ENCODE measurements at regions not wholly inside any gene's neighbourhood (a gene's known extent, or its start where the extent isn't known, plus 50 kb on each side); places are given as distances from the start of the nearest gene placed in this dataset.
"Not testable (repeated sequence)": the region's sequence is repeated elsewhere in the genome, so short reads cannot be mapped to it uniquely, and the experiment has no call there.

DNA sequence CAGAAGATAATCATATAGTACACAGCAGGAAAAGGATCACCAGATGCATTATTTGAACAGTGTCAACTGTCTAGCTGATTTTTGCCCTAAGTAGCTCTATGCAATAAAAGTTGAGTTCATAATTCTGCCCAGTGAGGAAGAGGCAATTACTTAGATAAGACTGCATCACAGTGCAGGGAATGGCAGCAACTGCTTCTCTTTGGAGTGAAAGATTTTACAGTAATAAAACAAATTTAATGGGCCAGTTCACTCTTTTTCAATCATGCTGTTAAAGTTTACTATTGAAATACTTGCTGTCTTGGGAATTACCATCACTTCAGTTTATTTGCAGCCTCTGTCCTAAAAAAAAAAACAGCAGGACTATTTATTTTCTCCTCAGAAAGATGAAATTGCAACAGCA lies 907.9 kb downstream of the ANKRD7 start:
- DNase-seq, result no peak

DNA sequence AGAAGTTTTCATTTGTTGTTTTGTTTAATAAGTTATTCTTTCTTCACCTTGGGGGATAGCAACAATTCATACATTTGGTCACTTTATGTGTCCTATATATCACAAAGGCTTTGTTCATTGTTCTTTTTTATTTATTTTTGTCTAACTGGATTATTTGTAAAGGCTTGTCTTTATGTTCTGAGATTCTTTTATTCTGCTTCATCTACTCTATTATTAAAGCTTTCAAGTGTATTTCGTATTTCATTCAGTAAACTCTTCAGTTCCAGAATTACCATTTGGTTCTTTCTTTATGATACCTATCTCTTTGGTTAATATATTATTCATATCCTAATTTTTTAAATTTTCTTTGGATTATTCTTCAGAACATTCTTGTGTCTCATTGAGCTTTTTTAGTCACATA lies 942.9 kb downstream of the ANKRD7 start:
- DNase-seq, result no peak

DNA sequence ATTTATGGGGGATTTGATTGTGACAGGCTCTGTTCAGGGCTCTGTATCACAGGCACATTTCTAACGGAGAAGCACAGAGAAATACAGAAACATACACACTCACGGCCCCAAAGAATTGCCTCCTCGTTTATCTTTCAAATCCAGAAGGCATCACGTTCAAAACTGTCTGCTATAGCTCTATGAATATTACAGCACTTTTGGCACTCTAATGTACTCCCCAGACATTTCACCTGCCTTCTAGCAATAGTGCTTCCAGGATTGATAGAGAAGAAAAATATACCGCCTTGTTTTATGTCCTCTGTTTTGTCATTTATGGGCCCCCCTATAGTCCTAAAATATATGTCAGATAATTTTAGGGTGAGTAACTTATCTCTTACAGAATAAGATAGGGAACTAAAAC lies 947.5 kb downstream of the ANKRD7 start:
- no peak for DNase-seq

DNA sequence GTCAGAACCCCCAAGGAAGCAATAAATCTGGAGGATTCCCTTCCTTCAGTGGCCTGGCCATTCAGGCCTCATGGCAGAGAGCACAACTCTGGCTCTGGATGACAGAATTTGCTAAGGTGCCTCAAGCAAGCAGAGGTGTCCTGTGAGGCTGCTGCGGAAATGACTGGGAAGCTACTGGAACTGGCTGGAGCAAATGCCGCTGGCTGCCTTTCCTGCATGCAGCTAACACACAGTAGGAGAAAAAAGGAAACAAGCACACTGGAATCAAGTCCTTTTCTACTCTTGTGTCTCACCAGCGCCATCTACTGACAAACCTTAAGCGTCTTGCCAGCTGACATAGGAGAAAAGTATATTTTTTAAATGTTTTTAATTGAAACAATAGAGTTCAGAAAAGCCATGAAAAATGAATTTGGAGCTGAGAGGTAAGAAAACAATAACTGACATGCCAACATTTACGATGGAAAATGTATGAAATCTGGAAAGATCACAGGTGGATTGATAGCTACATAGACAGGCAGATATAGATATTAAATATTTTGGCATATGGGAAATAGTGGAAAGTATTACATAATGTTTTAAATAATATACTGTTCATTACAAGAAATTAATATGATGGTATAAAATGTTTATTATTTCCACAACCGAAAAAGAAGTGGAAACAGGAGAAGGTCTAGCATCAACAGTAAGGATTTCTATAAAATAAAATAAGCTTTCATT lies 951.6 kb downstream of the ANKRD7 start:
- peak; percentile 72 to 85 (median 74) for DNase-seq

DNA sequence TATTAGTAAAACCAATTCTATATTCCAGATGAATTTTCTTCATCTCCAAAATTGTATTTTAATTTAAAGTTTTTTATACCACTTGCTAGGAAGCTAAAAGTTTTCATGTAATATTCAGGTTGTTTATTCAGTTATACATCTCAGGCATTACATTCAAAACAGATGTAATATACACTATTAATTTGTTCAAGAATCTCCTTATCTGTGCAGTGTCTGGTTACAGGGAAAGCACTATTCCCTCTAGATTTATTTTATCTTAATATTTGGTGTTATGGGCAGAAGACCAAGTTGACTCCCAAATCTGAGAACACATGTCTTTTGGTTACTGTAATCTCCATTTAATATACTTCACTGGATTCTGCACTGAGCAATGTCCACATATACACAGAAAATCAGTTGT lies 953.4 kb downstream of the ANKRD7 start:
- DNase-seq, result no peak

DNA sequence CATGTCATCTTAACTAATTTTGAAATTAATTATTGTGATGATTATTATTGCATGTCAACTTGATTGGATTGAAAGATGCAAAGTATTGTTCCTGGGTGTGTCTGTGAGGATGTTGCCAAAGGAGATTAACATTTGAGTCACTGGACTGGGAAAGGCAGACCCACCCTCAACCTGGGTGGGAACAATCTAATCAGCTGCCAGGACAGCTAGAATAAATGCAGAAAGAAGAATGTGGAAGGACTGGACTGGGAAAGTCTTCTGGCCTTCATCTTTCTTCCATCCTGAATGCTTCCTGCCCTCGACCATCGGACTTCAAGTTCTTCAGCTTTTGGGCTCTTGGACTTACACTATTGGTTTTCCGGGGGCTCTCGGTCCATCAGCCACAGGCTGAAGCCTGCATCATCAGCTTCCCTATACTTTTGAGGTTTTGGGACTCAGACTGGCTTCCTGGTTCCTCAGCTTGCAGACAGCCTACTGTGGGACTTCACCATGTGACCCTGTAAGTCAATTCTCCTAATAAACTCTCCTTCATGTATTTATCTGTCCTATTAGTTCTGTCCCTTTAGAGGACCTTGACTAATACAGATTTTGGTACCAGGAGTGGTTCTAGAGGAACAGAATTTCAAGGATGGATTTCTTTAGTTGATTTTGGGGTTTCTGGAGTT lies 959.8 kb downstream of the ANKRD7 start:
- DNase-seq, result no peak

DNA sequence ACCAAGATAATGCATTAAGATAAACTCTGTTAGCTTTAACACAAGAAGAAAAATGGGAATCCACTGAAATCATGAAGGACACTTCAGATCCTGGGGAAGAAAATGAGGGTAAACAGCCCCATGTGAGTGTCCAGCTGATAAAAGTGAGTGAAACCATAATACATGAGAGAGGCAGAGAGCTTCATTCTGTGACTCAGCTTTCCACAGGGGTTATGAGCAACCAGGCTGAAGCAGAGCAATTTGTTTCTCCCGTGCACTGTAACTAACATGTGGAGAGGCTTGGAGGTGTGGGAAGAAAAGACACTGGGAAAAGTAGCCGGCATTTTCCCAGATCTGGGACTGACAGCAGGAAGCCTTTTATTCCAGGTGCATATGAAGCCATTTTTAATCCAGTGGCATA lies 971.7 kb downstream of the ANKRD7 start:
- no peak for DNase-seq

DNA sequence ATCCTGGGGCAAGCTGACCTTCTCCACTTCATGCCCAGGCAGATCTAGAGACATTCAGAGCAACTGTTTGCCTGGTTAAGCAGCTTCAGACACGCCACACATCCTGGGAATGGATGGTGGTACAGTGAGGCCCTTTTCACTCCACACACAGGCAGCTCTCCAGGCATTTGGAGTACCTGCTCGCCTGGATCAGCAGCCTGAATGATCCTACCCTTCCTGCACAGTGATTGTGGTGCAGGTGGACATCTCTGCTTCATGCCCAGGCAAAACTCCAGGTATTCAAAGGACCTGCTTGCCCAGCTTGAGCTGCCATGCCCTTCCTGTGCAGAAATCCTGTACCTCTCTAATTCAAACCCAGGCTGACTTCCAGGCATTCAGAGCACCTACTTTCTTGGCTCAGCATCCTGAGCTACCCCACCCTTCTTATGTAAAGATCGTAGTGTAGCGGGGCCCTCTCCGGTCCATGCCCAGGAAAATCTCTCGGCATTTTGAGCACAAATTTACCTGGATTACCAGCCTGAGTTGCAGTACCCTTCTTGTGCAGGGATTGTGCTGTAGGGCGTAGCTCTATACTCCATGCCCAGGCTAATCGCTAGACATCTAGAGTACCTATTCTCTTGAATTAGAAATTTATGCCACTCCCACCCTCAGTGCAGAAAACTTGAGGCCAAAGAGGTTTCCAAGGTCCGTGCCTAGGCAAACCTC lies 972.8 kb downstream of the ANKRD7 start:
- no peak for DNase-seq

DNA sequence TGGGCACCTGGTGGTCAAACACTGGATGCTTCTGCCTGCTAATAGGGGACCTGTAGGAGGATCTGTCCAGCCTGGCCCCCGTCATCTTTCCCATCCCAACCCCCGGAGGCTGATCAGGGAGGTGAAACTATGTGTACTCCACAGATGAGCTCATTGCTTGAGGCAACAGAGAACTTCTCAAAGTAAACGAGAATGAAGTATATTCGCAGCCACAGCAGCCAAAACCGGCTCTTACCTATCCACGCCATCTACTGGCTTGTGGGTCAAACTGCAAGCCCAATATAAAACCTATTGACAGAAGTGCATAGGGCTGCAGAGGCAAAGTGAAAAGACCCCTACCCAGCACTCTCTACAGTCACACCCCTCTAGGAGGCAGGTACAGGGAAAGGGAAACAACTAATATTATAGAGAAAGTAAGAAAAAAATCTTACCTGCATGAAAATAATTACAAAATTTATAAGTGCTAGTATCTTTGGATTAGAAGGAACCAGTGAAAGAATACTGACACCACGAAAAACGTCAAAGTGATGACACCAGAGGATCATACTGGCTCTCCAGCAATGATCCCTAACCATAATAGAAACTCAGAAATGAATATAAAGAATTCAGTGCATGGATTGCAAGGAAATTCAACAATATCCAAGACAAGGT lies 973.5 kb downstream of the ANKRD7 start:
- peak; percentile 33 to 69 (median 64) for DNase-seq

DNA sequence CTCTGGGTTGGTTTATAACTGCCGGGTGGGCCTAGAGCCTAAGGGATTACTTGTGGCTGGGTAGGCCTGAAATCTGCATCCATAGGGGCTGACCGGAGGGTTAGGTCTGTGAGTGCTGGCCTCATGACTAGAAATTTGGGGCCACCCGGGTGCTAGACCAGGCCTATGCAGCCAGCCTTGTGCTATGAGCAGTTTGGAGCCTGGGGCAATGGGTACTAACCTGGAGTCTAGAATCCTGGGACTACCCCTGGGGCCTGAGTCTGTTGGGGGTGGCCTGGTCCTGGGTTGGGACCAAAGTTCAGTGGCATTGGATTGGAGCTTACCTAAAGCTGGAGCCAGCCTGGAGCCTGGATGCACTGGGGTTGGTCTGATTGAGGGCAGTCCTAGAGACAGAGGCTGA lies 995.2 kb downstream of the ANKRD7 start:
- no peak for DNase-seq

DNA sequence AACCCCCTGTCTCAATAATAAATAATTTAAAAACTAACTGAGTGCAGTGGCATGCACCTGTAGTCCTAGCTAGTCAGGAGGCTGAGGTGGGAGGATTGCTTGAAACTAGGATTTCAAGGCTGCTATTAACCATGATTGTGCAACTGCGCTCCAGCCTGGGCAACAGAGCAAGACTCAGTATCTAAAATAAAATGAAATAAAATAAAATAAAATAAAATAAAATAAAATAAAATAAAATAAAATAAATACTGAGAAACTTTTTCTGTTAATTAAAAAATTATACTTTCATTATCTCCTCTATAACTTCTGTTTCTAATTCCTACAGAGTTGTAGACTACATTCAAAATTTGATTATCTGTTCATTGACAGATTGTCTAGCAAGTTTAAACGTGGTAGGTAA lies 999.4 kb downstream of the ANKRD7 start:
- DNase-seq, result no peak

DNA sequence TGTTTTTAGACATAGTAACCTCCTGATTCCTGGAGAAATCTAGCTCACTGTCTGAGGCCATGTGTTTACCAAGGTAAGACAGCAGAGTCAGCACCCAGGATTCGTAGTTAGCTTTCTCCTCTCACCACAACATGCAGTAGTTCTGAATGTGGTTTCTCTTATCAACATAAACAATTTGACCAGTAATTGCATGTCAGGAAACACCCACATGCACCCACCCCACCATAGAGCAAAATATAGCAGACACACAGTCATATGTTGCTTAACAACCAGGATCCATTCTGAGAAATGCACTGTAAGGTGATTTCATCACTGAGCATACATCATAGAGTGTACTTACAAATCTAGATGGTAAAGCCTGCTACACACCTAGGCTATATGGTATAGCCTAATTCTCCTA lies 1004.0 kb downstream of the ANKRD7 start:
- DNase-seq, result peak in 1 of 4 experiments; percentile 1

DNA sequence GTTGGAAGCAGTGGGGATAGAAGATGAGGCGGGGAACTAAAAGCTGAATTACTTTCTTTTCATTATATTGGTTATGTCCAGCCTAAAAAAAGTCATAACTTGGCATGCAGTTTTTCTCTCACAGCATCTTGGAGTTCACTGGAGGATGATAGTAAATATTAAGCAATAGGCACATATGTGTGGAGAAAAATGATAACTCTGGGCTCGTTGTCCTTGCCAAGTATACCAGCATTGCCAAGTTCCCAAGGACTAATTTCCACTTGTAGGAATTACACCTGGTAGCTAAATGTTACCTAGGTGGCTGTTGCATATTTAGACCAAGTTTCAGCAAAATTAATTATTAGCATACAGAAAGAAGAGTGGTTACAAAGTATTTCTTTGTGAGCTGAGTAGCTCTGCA lies 1007.6 kb downstream of the ANKRD7 start:
- no peak for DNase-seq

DNA sequence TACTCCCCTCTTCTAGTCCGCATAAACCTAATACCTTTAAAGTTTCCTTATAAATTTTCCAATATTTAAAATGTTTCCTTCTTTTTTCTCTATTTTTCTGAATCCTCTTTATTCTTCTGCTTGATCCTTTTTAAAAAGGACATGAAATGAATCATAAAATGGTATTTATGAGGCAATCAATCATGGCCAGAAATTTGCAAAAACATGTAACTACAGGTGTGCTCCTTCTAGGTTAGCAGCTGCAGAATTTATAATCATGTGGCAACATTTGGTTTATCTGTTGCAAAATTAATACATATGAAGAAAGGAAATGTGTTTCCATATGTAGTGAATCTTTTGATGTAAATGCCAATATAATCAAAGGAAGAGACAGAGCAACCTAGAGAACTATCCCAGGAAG lies 1008.5 kb downstream of the ANKRD7 start:
- DNase-seq, result no peak

DNA sequence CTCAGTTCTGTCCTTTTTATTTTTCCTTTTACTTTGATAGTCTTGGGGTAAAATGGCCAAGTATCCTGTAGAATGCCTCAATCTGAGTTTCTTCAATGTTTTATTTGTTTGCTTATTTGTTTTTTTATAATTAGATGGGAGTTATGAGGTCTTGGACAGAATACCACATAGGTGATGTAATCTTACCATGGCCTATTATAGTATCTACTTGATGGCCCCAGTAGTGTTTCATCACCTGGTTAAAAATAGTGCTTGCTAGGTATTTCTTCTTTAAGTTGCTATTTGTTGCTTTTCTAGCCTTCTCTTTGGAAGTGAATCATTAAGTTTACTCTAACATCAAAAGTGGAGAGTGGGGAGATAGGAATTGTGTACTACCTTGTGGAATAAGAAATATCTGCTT lies 1020.0 kb upstream of the KCND2 start:
- no peak for DNase-seq

DNA sequence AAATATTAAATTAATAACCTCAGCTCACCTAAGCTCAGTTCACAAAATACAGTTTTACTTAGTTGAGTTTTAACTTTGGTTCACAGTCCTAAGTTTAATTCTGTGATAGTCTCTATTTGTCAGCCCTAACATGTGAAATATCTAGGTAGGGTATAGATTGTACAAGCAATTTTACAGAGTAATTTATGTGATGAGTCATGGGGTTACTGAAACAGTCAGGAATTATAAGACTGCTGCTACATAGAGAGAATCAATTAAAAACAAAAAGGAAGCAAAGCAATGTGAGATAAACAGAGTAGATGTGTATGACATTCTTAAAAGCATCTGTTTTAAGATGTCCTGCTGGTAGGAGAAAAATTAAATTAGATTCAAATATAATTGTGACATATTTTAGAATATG lies 1018.2 kb upstream of the KCND2 start:
- no peak for DNase-seq

DNA sequence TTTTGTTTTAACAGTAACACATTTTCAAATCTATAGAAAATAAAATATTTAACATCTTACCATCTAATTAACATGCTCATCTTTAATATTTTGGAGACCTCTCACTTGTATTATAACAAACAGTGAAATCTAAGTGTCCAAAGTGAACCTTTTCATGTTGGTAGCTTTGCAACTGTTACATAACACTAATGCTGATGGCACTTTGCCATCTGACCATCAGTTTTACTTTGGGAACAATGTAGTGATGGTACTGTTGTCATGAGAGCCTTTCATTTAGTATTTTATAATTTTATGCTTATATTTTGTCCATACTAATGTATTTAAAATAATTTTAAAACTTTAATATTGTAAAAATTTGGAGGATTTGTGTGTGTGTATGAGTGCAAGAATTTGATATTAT lies 1017.0 kb upstream of the KCND2 start:
- DNase-seq, result no peak

DNA sequence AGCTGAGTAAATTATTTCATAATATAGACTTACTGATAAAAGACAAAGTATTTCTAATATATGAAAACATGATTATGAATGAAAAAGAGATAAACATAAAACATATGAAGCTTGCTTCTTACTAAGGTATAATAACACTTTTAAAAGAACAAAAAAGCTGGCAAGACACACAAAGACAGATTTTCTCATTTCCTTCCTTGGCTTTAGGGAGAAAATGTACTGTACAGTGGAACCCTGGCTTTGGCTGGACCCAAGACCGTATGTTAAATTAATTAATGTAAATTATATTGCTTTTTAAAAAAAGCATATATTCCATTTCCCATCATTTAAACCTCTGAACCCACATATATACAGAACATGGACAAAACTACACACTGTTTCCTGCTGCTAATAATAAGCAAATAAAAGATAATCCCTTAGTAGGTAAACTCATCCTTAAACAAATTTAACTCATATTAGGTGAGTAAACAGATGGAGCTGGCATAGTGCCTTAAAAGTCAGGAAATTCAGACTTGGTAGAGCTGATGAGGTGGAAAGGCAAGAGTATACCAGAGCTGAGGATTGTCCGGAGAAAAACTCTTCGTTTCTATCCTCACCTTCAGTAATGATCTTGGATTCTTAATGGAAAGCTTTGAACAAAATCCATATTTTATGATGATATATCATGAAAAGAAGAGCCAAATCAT lies 1016.4 kb upstream of the KCND2 start:
- no peak for DNase-seq

DNA sequence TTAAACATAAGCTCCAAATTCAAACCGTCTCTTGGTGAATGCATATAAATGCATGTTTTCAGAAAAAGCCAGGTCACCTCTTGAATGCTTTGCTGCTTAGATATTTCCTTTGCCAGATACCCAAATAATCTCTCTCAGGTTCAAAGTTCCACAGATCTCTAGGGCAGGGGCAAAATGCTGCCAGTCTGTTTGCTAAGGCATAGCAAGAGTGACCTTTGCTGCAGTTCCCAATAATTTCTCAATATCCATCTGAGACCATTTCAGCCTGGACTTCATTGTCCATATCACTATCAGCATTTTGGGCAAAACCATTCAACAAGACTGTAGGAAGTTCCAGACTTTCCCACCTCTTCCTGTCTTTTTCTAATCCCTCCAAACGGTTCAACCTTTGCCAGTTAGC lies 1006.2 kb upstream of the KCND2 start:
- DNase-seq, result not testable (repeated sequence)

DNA sequence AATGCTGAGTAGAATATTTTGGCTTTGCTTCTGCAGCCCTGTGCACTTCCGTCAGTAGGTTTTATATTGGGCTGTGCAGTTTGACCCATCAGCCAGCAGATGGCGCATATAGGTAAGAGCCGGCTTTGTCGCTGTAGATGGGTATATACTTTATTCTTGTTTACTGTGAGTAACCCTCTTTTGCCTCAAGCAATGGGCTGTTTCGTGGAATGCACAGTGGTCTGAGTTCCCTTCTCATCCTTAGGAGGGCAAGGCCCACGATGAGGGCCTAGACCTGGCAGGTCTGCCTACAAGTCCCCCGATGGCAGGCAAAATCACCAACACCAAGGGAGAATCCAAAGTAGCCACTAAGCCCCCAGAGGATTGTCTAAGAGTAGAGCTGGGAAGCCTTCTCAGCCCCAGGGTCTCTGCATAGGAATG lies 1002.9 kb upstream of the KCND2 start:
- peak; percentile 65 to 86 (median 74) for DNase-seq

DNA sequence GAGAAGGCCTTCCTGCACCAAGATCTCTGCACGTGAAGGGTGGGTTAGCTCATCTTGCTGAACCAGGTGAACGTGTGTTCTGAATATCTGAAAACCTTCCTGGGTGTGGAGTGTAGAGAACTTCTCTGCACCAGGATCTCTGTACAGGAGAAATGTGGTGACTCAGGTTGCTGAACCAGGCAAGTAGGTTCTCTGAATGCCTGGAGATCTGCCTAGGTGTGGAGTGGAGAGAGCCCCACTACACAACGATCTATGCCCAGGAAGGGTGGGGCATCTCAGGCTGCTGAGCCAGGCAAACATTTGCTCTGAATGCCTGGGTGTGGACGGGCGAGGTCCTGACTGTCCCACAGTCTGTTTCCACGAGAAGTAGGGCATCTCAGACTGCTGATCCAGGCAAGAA lies 1002.3 kb upstream of the KCND2 start:
- DNase-seq, result no peak

DNA sequence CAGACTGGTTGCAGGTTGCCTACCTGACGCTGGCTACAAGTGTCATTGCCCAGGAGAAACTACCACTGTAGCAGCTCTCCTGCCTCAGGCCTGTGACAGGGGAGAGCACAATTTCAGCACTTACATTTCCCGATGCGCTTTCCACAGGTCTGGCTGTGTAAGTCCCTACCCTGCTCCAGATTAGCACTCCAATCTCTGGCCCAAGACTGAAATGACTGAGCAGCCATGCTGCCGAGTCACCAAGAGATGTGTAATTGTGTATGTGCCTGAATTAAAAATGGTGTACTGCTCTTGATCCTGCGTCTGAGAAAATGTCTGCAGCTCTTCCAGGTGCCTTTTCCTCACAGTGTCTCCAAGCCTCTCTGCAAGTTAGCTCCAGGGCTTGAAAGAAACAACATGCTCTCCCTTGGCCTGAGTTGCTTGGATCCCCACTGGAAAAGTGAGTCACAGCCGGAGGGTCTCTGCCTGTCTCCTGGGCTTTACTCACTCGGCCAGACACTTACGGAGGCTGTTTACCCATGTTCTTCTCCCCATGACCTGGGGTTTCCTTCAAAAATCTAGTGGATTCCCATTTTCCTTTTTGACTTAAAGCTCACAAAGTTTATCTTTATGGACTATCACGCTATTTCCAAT lies 1001.7 kb upstream of the KCND2 start:
- no peak for DNase-seq

Measured in suppressor macrophage (primary cell).